ENCODE measurements at regions not wholly inside any gene's neighbourhood (a gene's known extent, or its start where the extent isn't known, plus 50 kb on each side); places are given as distances from the start of the nearest gene placed in this dataset.
"Not testable (repeated sequence)": the region's sequence is repeated elsewhere in the genome, so short reads cannot be mapped to it uniquely, and the experiment has no call there.

- DNase-seq: no peak
These were observed 95.9 kb downstream of the BLID start for GRCh38 chr11:122019908-122020694.

GRCh38 chr11:122007601-122008071, 108.4 kb downstream of the BLID start:
- no peak for DNase-seq

- no peak for DNase-seq
These were observed 111.6 kb downstream of the BLID start for GRCh38 chr11:122004446-122004845.

- DNase-seq: no peak
These were observed 113.1 kb downstream of the BLID start for GRCh38 chr11:122002926-122003325.

- DNase-seq: no peak
These were observed 114.0 kb downstream of the BLID start for GRCh38 chr11:122002047-122002446.

- DNase-seq: no peak
These were observed 116.4 kb downstream of the BLID start for GRCh38 chr11:121999651-122000050.

GRCh38 chr11:121996574-121996973, 119.4 kb downstream of the BLID start:
- DNase-seq: no peak

GRCh38 chr11:121983901-121984300, 132.1 kb downstream of the BLID start:
- no peak for DNase-seq

GRCh38 chr11:121977914-121978313, 138.1 kb downstream of the BLID start:
- not testable (repeated sequence) for DNase-seq

GRCh38 chr11:121968638-121969037, 147.4 kb downstream of the BLID start:
- DNase-seq: no peak

GRCh38 chr11:121967131-121967704, 148.8 kb downstream of the BLID start:
- DNase-seq: no peak

- no peak for DNase-seq
These were observed 150.7 kb downstream of the BLID start for GRCh38 chr11:121965330-121965729.

GRCh38 chr11:121964591-121964990, 151.4 kb downstream of the BLID start:
- DNase-seq: no peak

- DNase-seq: not testable (repeated sequence)
These were observed 152.2 kb downstream of the BLID start for GRCh38 chr11:121963846-121964245.

GRCh38 chr11:121961321-121961801, 154.7 kb downstream of the BLID start:
- no peak for DNase-seq

GRCh38 chr11:121958971-121959325, 157.1 kb downstream of the BLID start:
- DNase-seq: no peak

- DNase-seq: no peak
These were observed 157.6 kb downstream of the BLID start for GRCh38 chr11:121958323-121958970.

GRCh38 chr11:121953122-121953521, 162.9 kb downstream of the BLID start:
- DNase-seq: no peak

- no peak for DNase-seq
These were observed 165.9 kb downstream of the BLID start for GRCh38 chr11:121950160-121950559.

GRCh38 chr11:121946514-121946913, 169.5 kb downstream of the BLID start:
- DNase-seq: no peak

GRCh38 chr11:121944556-121945230, 171.3 kb downstream of the BLID start:
- no peak for DNase-seq

GRCh38 chr11:121938076-121938475, 177.9 kb downstream of the BLID start:
- no peak for DNase-seq

GRCh38 chr11:121936781-121937447, 179.1 kb downstream of the BLID start:
- no peak for DNase-seq
